ENCODE measurements at regions not wholly inside any gene's neighbourhood (a gene's known extent, or its start where the extent isn't known, plus 50 kb on each side); places are given as distances from the start of the nearest gene placed in this dataset.

DNA sequence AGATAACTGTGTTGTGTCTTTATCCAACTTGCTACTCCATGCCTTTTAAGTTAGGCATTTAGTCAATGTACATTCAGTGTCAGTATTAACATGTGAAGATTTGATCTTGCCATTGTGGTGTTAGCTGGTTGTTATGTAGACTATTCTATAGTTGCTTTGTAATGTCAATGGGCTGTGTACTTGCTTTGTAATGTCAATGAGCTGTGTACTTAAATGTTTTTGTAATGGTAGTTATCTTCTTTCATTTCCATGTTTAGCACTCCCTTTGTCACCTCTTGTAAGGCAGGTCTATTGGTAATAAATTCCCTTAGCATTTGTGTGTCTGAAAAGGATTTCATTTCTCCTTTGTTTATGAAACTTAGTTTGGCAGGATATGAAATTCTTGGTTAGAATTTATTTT lies 53.4 kb downstream of the MC4R start:
- DNase-seq (ENCODE audit: low read depth), result no peak
- TF ChIP-seq, protein P1, sequence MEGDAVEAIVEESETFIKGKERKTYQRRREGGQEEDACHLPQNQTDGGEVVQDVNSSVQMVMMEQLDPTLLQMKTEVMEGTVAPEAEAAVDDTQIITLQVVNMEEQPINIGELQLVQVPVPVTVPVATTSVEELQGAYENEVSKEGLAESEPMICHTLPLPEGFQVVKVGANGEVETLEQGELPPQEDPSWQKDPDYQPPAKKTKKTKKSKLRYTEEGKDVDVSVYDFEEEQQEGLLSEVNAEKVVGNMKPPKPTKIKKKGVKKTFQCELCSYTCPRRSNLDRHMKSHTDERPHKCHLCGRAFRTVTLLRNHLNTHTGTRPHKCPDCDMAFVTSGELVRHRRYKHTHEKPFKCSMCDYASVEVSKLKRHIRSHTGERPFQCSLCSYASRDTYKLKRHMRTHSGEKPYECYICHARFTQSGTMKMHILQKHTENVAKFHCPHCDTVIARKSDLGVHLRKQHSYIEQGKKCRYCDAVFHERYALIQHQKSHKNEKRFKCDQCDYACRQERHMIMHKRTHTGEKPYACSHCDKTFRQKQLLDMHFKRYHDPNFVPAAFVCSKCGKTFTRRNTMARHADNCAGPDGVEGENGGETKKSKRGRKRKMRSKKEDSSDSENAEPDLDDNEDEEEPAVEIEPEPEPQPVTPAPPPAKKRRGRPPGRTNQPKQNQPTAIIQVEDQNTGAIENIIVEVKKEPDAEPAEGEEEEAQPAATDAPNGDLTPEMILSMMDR (IDR thresholded peaks at IDR 0.05; ENCODE audit: low read length, missing control alignments), result no peak
- no peak overlapping the region for H3K4me3 ChIP-seq (replicated peaks; ENCODE audit: low read depth, low read length)

DNA sequence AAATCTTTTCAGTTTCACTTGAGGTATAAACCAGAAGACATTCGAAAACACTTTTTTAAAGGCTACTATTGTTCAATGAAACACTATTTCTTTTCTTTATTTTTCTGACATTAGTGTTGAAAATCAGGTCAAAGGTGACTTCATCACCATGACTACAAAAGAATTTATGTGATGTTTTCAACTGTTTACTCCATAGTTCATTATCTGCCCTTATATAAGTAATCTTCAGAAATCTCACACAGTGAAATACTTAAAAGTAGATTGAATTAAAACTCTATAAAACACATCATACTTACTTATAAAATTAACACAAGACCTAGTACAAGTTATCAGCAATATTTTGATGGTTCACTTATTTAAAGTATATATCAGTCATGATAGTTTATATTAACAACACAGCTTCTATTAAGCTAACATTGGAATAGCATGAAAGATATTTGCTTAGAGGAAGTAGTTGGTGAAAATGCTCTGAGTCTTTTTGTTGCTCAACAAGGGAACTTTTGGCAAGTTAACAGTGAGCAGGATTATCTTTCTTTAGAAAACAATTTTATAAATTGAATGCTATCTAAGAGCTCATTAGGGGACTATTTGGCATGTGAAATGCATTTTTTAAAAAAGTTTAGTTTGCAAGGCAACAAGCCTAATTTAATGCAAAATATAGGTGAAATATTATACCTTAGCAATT lies 60.8 kb downstream of the MC4R start:
- H3K4me3 ChIP-seq (replicated peaks; ENCODE audit: low read depth, low read length), result no peak overlapping the region
- TF ChIP-seq, protein P1 (IDR thresholded peaks at IDR 0.05; ENCODE audit: low read length, missing control alignments), result no peak

DNA sequence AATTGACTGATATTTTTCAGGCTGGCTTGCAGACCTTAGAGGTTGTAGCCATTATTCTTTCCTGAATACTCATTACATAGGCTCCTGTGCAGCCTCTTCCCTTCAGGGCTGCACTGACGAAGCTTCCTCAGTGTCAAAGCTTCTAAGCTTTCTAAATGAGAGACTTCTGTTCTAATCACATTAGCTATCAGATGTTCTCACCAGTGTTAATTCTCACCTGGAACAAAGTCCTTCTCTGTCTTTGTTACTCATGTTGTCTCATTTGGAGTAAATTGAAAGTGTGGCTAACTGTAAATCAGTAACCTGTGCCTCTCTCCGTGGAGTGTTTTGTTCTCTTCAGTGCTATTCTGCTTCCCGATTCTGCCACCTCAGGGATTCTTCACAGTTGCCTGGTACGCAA lies 76.9 kb downstream of the MC4R start:
- no peak overlapping the region for H3K4me3 ChIP-seq (replicated peaks; ENCODE audit: low read depth, low read length)
- DNase-seq (ENCODE audit: low read depth), result no peak
- TF ChIP-seq, protein P1 (IDR thresholded peaks at IDR 0.05; ENCODE audit: low read length, missing control alignments), result no peak

More for the DNA sequence above, 60.8 kb downstream of the MC4R start:
- no peak for DNase-seq (ENCODE audit: low read depth)

DNA sequence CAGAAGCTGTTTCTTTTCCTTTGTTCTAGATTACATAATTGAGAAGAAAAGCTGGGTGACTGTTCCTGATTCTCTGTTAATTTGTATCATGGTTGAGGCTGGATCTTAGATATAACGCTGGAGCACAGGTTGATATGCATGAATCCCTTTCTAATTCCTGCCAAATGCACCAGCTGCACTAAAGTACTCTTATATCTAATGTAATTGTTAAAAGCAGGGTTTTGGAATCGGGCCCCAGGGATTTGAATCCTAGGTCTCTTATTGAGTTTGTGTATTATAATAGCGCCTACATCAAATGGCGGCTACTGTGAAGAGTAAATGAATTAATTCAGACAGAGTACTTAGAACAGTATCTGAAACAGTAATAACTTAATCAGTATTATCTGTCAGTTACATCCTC lies 80.4 kb downstream of the MC4R start:
- no peak overlapping the region for H3K4me3 ChIP-seq (replicated peaks; ENCODE audit: low read depth, low read length)
- TF ChIP-seq, protein P1 (IDR thresholded peaks at IDR 0.05; ENCODE audit: low read length, missing control alignments), result no peak
- no peak for DNase-seq (ENCODE audit: low read depth)

DNA sequence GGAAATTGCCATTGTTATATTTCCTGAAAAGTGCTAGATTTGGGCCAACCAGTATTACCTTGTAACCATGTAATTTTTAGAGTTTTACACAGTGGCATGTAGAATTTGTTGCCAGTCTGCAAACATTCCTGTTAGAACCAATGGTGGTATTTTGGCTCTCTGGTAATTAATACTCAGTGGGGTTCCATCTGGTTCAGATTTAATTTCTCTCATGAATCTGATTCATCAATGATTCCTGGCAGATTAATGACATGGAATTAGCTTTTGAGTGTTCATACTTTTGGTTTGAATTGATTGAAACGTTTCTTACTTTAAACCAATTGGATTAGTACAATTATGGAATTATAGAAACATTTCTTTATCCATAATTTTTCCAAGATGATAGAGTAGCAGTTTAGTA lies 93.2 kb downstream of the MC4R start:
- TF ChIP-seq, protein P1 (IDR thresholded peaks at IDR 0.05; ENCODE audit: low read length, missing control alignments), result no peak
- no peak overlapping the region for H3K4me3 ChIP-seq (replicated peaks; ENCODE audit: low read depth, low read length)
- no peak for DNase-seq (ENCODE audit: low read depth)

DNA sequence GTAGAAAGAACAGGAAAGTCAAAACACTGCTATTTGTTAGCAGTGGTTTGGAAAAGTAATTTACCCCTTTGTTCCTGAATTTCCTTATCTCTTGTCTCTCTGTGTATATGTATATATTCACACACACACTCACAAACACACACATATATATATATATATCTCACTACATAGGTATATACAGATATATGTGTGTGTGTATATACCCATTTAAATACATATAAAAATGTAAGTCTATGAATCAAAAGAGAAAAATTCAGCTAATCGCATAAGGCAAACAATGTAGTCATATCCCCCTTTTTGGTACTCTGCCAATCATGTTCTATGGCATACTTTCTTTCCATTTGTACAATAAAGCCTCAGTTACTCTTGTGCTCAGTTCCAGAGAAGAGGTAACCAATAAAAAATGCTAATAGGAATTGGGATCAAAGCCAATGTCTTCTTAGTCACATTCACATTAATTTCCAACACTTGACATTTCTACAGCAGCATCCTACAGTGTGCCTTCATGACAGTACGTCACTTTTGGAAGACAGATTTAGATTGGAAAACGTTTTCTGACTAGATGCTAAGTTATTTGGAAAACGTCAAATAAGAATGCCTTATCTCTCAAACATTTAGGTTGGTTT lies 94.6 kb downstream of the MC4R start:
- peak; percentile 62 for DNase-seq (ENCODE audit: low read depth)
- H3K4me3 ChIP-seq (replicated peaks; ENCODE audit: low read depth, low read length), result no peak overlapping the region
- TF ChIP-seq, protein P1 (IDR thresholded peaks at IDR 0.05; ENCODE audit: low read length, missing control alignments), result no peak
